Skeletal muscle tissue (tissue), 3 donors: ENCODE measurements at regions not wholly inside any gene's neighbourhood (a gene's known extent, or its start where the extent isn't known, plus 50 kb on each side); places are given as distances from the start of the nearest gene placed in this dataset.
"Not testable (repeated sequence)": the region's sequence is repeated elsewhere in the genome, so short reads cannot be mapped to it uniquely, and the experiment has no call there.

Source experiments
- H3K27ac ChIP-seq: one replicate; pipeline ENCODE4 v1.7.0; 2013; ENCODE audit warnings: mild to moderate bottlenecking, low read depth, low read length, inconsistent platforms
- H3K27me3 ChIP-seq, 3 donors: one replicate each; pipeline ENCODE4 v1.7.0; 2013; ENCODE audit warnings: low read length in 3 of 3; ENCODE audit not compliant: control insufficient read depth in 3 of 3, insufficient read depth in 3 of 3
- H3K36me3 ChIP-seq, 3 donors: one replicate each; pipeline ENCODE4 v1.7.0; 2013; ENCODE audit warnings: low read length in 3 of 3; ENCODE audit not compliant: control insufficient read depth in 3 of 3, insufficient read depth in 3 of 3
- H3K4me1 ChIP-seq, 3 donors: one replicate each; pipeline ENCODE4 v1.7.0; 2013; ENCODE audit warnings: low read length in 3 of 3, mild to moderate bottlenecking in 3 of 3; ENCODE audit not compliant: control insufficient read depth in 3 of 3, insufficient read depth in 3 of 3
- H3K4me3 ChIP-seq, 3 donors: one replicate each; pipeline ENCODE4 v1.7.0; 2013; ENCODE audit warnings: low read length in 3 of 3
- H3K9ac ChIP-seq, 3 donors: one replicate each; pipeline ENCODE4 v1.7.0; 2013; ENCODE audit warnings: low read length in 3 of 3, mild to moderate bottlenecking in 3 of 3, moderate library complexity in 2 of 3, low read depth in 1 of 3
- H3K9me3 ChIP-seq, 3 donors: one replicate each; pipeline ENCODE4 v1.7.0; 2013; ENCODE audit warnings: low read length in 3 of 3; ENCODE audit not compliant: control insufficient read depth in 3 of 3
- donor health status: Osteomylitis.

DNA sequence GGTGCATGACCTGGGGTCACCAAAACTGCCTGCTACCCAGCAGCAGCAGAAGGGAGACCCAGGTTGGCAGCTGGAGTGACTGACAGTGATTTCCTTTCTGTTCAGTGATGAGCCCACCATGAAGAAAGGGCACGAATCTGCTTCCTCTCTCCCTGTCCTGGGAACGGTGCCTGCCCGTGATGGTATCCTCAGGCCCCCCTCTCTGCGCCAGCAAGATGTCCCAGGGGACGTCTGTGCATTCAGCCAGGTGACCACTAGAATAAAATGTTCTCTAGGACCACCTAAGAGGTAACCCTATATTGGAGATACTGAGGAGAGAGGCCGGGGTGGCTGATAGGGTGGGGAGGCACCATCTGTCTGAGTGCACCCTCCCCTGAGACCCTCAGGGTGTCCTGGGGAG lies 294.7 kb downstream of the QKI start:
- Histone ChIP-seq H3K4me3 (peak overlapping the region in 2 of 3 donors; percentile 9 to 49), H3K4me1 (peaks cover 56 to 65% (median 64%) of the 10 kb centered on the region in 3 donors), H3K27me3 (no peaks in the 10 kb centered on the region), H3K36me3 (no peaks in the 10 kb centered on the region), H3K27ac (peak overlapping the region; percentile 38), H3K9me3 (no peaks in the 10 kb centered on the region), H3K9ac (peak overlapping the region in 2 of 3 donors; percentile 43 to 68)

DNA sequence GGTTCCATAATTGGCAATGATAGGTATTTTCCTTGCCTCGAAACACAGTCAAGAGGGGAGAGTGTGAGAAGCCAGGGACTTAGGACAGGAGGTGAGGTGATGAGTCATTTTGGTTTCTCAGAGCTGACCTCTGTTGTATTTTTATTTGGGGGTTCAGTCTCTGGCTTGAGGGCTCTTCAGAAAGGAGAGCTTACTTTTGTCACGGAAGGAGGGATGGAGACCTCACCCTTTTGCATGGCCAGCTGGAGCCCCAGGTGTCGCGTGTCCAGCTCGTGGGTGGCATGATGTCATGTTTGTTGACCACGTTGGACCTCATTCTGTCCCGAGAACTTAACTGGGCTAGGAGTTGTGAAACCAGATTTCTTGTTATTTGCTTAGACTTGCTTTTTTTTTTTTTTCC lies 293.9 kb downstream of the QKI start:
- H3K27ac ChIP-seq: peak overlapping the region; percentile 38
- no peaks in the 10 kb centered on the region for H3K27me3 ChIP-seq
- H3K4me1 ChIP-seq: peaks cover 56 to 65% (median 64%) of the 10 kb centered on the region in 3 donors

GRCh38 chr6:163707387-163708355 lies 293.2 kb downstream of the QKI start:
- H3K27ac ChIP-seq: no peak overlapping the region
- H3K9me3 ChIP-seq: no peaks in the 10 kb centered on the region
- H3K27me3 ChIP-seq: no peaks in the 10 kb centered on the region
- peak overlapping the region in 2 of 3 donors; percentile 16 to 21 for H3K4me3 ChIP-seq
- H3K4me1 ChIP-seq: peaks cover 52 to 62% (median 60%) of the 10 kb centered on the region in 3 donors
- peak overlapping the region in 2 of 3 donors; percentile 24 to 25 for H3K9ac ChIP-seq
- no peaks in the 10 kb centered on the region for H3K36me3 ChIP-seq

More for the DNA sequence above, 293.9 kb downstream of the QKI start:
- Histone ChIP-seq H3K4me3 (no peak overlapping the region), H3K9me3 (no peaks in the 10 kb centered on the region), H3K36me3 (no peaks in the 10 kb centered on the region), H3K9ac (no peak overlapping the region)

DNA sequence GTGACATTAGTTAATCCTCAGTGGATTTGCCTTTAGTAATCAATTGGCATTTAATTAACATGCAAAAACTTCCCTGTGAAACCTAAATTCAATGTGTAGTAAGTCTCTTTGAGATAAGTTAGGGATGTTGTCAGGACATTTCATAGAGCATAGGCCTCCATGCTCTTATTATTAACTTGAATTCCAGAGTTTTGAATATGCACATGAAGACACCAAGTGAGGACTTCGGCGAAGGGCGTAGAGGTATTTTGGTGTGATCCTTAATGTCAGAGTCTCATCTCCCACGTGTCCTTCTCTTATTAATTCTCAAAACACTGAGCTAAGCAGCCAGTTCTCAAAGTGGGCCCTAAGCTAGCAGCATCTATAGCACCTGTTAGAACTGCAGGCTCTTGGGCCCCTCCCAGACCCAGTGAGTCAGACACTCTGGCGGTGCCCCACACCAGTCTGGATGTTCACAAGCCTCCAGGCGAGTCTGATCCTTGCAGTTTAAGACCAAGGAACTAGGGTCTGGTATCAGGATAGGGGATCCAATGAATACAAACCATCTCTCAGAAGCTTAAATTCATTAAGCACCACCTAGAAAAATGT lies 292.1 kb downstream of the QKI start:
- no peak overlapping the region for H3K9ac ChIP-seq
- H3K4me1 ChIP-seq: peaks cover 41 to 51% (median 49%) of the 10 kb centered on the region in 3 donors
- H3K4me3 ChIP-seq: no peak overlapping the region
- no peaks in the 10 kb centered on the region for H3K9me3 ChIP-seq
- no peaks in the 10 kb centered on the region for H3K27me3 ChIP-seq
- no peaks in the 10 kb centered on the region for H3K36me3 ChIP-seq
- no peak overlapping the region for H3K27ac ChIP-seq

- H3K27ac ChIP-seq: no peak overlapping the region
- H3K4me3 ChIP-seq: no peak overlapping the region
- no peaks in the 10 kb centered on the region for H3K36me3 ChIP-seq
- H3K4me1 ChIP-seq: peaks cover 34 to 44% (median 43%) of the 10 kb centered on the region in 3 donors
- H3K27me3 ChIP-seq: no peaks in the 10 kb centered on the region
- no peaks in the 10 kb centered on the region for H3K9me3 ChIP-seq
- H3K9ac ChIP-seq: no peak overlapping the region
These were observed 291.4 kb downstream of the QKI start for GRCh38 chr6:163705923-163706322.

GRCh38 chr6:163702736-163703135 lies 288.2 kb downstream of the QKI start:
- peaks cover 13 to 14% (median 14%) of the 10 kb centered on the region in 3 donors for H3K4me1 ChIP-seq
- no peak overlapping the region for H3K4me3 ChIP-seq
- H3K9me3 ChIP-seq: no peaks in the 10 kb centered on the region
- H3K9ac ChIP-seq: no peak overlapping the region
- no peaks in the 10 kb centered on the region for H3K27me3 ChIP-seq
- no peak overlapping the region for H3K27ac ChIP-seq
- H3K36me3 ChIP-seq: no peaks in the 10 kb centered on the region

DNA sequence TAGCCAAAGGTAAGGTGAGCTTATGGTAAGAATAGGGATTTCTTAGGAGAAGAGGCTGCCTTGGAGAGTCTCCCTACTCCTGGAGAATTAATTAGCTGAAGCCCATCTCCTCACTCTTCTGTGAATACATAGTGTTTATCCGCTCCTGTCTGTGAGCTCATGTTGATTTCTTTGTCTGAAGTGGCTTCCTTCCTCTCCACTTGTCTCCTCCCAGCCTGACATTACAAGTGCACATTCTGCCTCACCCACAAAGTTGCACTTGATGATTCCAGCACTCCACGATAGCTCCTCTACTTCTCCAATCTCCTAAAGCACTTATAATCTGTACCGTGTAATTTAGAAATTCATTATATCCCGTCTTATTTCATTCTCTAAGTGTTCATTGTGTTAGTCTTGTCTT lies 287.2 kb downstream of the QKI start:
- Histone ChIP-seq H3K27me3 (no peaks in the 10 kb centered on the region), H3K36me3 (no peaks in the 10 kb centered on the region), H3K4me3 (no peak overlapping the region), H3K4me1 (peaks cover 5 to 6% (median 5%) of the 10 kb centered on the region in 3 donors), H3K9me3 (no peaks in the 10 kb centered on the region), H3K9ac (no peak overlapping the region), H3K27ac (no peak overlapping the region)

GRCh38 chr6:163698086-163698485 lies 283.6 kb downstream of the QKI start:
- H3K4me1 ChIP-seq: no peaks in the 10 kb centered on the region
- H3K9me3 ChIP-seq: no peaks in the 10 kb centered on the region
- H3K27ac ChIP-seq: no peak overlapping the region
- no peak overlapping the region for H3K9ac ChIP-seq
- H3K4me3 ChIP-seq: no peak overlapping the region
- H3K27me3 ChIP-seq: no peaks in the 10 kb centered on the region
- no peaks in the 10 kb centered on the region for H3K36me3 ChIP-seq

DNA sequence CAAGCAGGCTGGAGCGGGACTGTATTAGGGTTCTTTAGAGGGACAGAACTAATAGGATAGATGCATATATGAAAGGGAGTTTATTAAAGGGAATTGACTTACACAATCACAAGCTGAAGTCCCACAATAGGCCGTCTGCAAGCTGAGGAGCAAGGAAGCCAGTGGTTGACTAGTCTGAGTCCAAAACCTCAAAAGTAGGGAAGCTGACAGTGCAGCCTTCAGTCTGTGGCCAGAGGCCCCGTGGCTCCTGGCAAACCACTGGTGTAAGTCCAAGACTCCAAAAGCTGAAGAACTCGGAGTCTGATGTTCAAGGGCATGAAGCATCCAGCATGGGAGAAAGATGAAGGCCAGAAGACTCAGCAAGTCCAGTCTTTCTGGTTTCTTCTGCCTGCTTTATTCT lies 281.8 kb downstream of the QKI start:
- not testable (repeated sequence) for H3K9ac ChIP-seq, H3K4me3 ChIP-seq, H3K27ac ChIP-seq, H3K4me1 ChIP-seq, H3K36me3 ChIP-seq, H3K9me3 ChIP-seq, H3K27me3 ChIP-seq

DNA sequence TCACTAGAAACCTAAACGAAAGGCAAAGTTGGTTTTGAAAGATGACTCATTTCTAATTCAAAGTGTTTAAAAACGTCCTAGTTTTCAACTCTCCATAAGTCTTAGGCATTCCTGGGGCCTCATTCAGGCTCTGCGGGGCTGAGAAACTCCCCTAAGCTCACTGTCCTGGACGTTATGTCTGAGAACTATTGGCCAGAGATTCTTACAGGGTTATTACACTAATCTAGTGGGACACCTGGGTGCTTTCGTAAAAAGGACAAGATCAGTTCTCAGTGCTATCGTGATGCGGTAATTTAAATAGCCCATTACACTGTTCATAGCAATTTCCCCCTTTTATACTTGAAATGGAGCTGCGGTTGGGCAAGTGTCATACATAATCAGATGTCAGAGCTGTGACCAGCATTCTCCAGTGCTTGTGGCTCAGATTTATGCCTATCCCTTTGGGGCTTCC lies 280.9 kb downstream of the QKI start:
- Histone ChIP-seq H3K4me1 (no peaks in the 10 kb centered on the region), H3K36me3 (no peaks in the 10 kb centered on the region), H3K4me3 (no peak overlapping the region), H3K27ac (no peak overlapping the region), H3K9ac (no peak overlapping the region), H3K27me3 (no peaks in the 10 kb centered on the region), H3K9me3 (no peaks in the 10 kb centered on the region)
